H1 (cell line): ENCODE measurements at regions not wholly inside any gene's neighbourhood (a gene's known extent, or its start where the extent isn't known, plus 50 kb on each side); places are given as distances from the start of the nearest gene placed in this dataset.

Experiments used
- CTCF ChIA-PET: fragments of 300-600 bp; sonication (Branson Sonifier 250); formaldehyde crosslinking; loops from one replicate; lab custom pipeline; 2021; ENCODE audit not compliant: partially characterized antibody; lab: Charles Lee
- POLR2A ChIA-PET: fragments of 300-600 bp; sonication (Branson Sonifier 250); formaldehyde crosslinking; loops from one replicate; lab custom pipeline; 2021; ENCODE audit warnings: inconsistent platforms; ENCODE audit not compliant: partially characterized antibody; lab: Charles Lee
- DNase-seq, 2 experiments: peaks; one replicate each; pipeline versions ENCODE4 v3.0.0 to v3.0.0-alpha.2; 2010 to 2022; ENCODE audit warnings: low spot score in 2 of 2, low read depth in 1 of 2, mixed read lengths in 1 of 2
- FAIRE-seq: peaks from 2 replicates; lab custom pipeline; 2011; peaks lifted over from hg19 to GRCh38; lab: Jason Lieb, UNC
- H2AFZ ChIP-seq: 2 replicates; pipeline ENCODE4 v1.8.1; 2012; ENCODE audit warnings: low read length, inconsistent platforms
- H2AK5ac ChIP-seq: 2 replicates; pipeline ENCODE4 v1.6.1; 2013; ENCODE audit warnings: low read depth, low read length
- H2BK120ac ChIP-seq: replicated peaks from 2 replicates; pipeline ENCODE3; 2013; ENCODE audit warnings: low read depth, low read length, inconsistent platforms
- H2BK12ac ChIP-seq: 2 replicates; pipeline ENCODE4 v1.6.1; 2013; ENCODE audit warnings: low read depth, low read length
- H2BK15ac ChIP-seq: 2 replicates; pipeline ENCODE4 v1.6.1; 2013; ENCODE audit warnings: low read length
- H2BK20ac ChIP-seq: 2 replicates; pipeline ENCODE4 v1.6.1; 2013; ENCODE audit warnings: low read length
- H2BK5ac ChIP-seq: 2 replicates; pipeline ENCODE4 v1.6.1; 2013; ENCODE audit warnings: low read depth, low read length
- H3K14ac ChIP-seq: 2 replicates; pipeline ENCODE4 v1.6.1; 2013; ENCODE audit warnings: inconsistent platforms; ENCODE audit not compliant: insufficient read length
- H3K18ac ChIP-seq: 2 replicates; pipeline ENCODE4 v1.6.1; 2013; ENCODE audit warnings: low read length; ENCODE audit errors: extremely low read depth
- H3K23ac ChIP-seq: 2 replicates; pipeline ENCODE4 v1.6.1; 2013; ENCODE audit warnings: inconsistent platforms; ENCODE audit not compliant: insufficient read length
- H3K23me2 ChIP-seq: 2 replicates; pipeline ENCODE4 v1.6.1; 2013; ENCODE audit warnings: low read depth, low read length
- H3K27ac ChIP-seq: 2 replicates; pipeline ENCODE4 v1.6.1; 2011; ENCODE audit warnings: low read depth, low read length, inconsistent platforms
- H3K27me3 ChIP-seq, 4 experiments: replicated peaks in 1 of 4; 1 replicate in 1 of 4; 2 replicates in 3 of 4; pipeline versions ENCODE4 v1.6.1 to v1.8.1; 2011 to 2013; ENCODE audit warnings: low read length in 3 of 4, mild to moderate bottlenecking in 3 of 4, inconsistent platforms in 2 of 4, mixed read lengths in 2 of 4, moderate library complexity in 1 of 4; ENCODE audit not compliant: control insufficient read depth in 3 of 4, insufficient read depth in 3 of 4; ENCODE audit errors: extremely low read depth in 1 of 4
- H3K36me3 ChIP-seq, 4 experiments: 2 replicates each; pipeline versions ENCODE4 v1.6.1 to v1.8.1; 2011 to 2013; ENCODE audit warnings: mild to moderate bottlenecking in 4 of 4, low read length in 3 of 4, moderate library complexity in 2 of 4, control low read depth in 1 of 4, inconsistent platforms in 1 of 4; ENCODE audit not compliant: insufficient read depth in 4 of 4, control insufficient read depth in 2 of 4
- H3K4ac ChIP-seq: replicated peaks from 2 replicates; pipeline ENCODE3; 2013; ENCODE audit warnings: low read length, low read depth, mixed read lengths, inconsistent platforms; ENCODE audit not compliant: insufficient read length
- H3K4me1 ChIP-seq, 4 experiments: replicated peaks in 1 of 4; 1 replicate in 1 of 4; 2 replicates in 3 of 4; pipeline versions ENCODE4 v1.6.1 to v1.8.1; 2011 to 2013; ENCODE audit warnings: low read length in 3 of 4, inconsistent platforms in 2 of 4, mixed read lengths in 1 of 4; ENCODE audit not compliant: insufficient read depth in 4 of 4, control insufficient read depth in 3 of 4
- H3K4me2 ChIP-seq, 2 experiments: 2 replicates each; pipeline versions ENCODE4 v1.6.1 to v1.8.1; 2011 to 2013; ENCODE audit warnings: low read depth in 2 of 2, low read length in 2 of 2, control low read depth in 1 of 2, inconsistent platforms in 1 of 2, mild to moderate bottlenecking in 1 of 2; ENCODE audit not compliant: insufficient read depth in 1 of 2
- H3K4me3 ChIP-seq, 4 experiments: fragments of 200-600, 300-600 bp in 1 of 4; sonication (generic), shearing (Covaris generic), sonication (Bioruptor Twin) in 1 of 4; 2 replicates each; pipeline versions ENCODE4 v1.5.1 to v1.8.1; 2011 to 2016; ENCODE audit warnings: low read length in 4 of 4, low read depth in 3 of 4, control low read depth in 2 of 4, inconsistent platforms in 2 of 4, mild to moderate bottlenecking in 2 of 4, mixed read lengths in 1 of 4, moderate library complexity in 1 of 4; ENCODE audit not compliant: insufficient read depth in 2 of 4; ENCODE audit errors: extremely low read depth in 1 of 4
- H3K56ac ChIP-seq: replicated peaks from 2 replicates; pipeline ENCODE3; 2013; ENCODE audit warnings: low read depth, mild to moderate bottlenecking, mixed read lengths, low read length, inconsistent platforms; ENCODE audit not compliant: insufficient read length
- H3K79me1 ChIP-seq: 2 replicates; pipeline ENCODE4 v1.6.1; 2013; ENCODE audit warnings: low read depth, low read length, control low read depth
- H3K79me2 ChIP-seq, 2 experiments: 2 replicates each; pipeline versions ENCODE4 v1.6.1 to v1.8.1; 2012 to 2013; ENCODE audit warnings: low read length in 2 of 2, mild to moderate bottlenecking in 2 of 2, inconsistent platforms in 1 of 2; ENCODE audit not compliant: insufficient read depth in 2 of 2, control insufficient read depth in 1 of 2
- H3K9ac ChIP-seq, 4 experiments: replicated peaks in 1 of 4; 1 replicate in 1 of 4; 2 replicates in 3 of 4; pipeline versions ENCODE4 v1.6.1 to v1.8.1; 2011 to 2013; ENCODE audit warnings: low read depth in 3 of 4, low read length in 3 of 4, control low read depth in 2 of 4, mild to moderate bottlenecking in 2 of 4, moderate library complexity in 2 of 4, inconsistent platforms in 1 of 4; ENCODE audit errors: extremely low read depth in 1 of 4
- H3K9me3 ChIP-seq, 2 experiments: 2 replicates each; pipeline versions ENCODE4 v1.6.1 to v1.8.1; 2012 to 2013; ENCODE audit warnings: mild to moderate bottlenecking in 2 of 2, moderate library complexity in 2 of 2, control low read depth in 1 of 2, inconsistent platforms in 1 of 2, low read depth in 1 of 2, low read length in 1 of 2, mixed read lengths in 1 of 2; ENCODE audit not compliant: insufficient read depth in 2 of 2
- H4K20me1 ChIP-seq, 2 experiments: replicated peaks in 1 of 2; 2 replicates each; pipeline versions ENCODE3 to v1.8.1; 2011 to 2013; ENCODE audit warnings: inconsistent platforms in 2 of 2, low read length in 2 of 2, mild to moderate bottlenecking in 1 of 2; ENCODE audit not compliant: insufficient read depth in 2 of 2, control insufficient read depth in 1 of 2
- H4K5ac ChIP-seq: 2 replicates; pipeline ENCODE4 v1.6.1; 2013; ENCODE audit warnings: low read length, low read depth, mixed read lengths, inconsistent platforms; ENCODE audit not compliant: insufficient read length
- H4K8ac ChIP-seq: 2 replicates; pipeline ENCODE4 v1.8.0; 2013; ENCODE audit warnings: mild to moderate bottlenecking, moderate library complexity, low read length, inconsistent platforms; ENCODE audit not compliant: insufficient read depth; ENCODE audit errors: extremely low read depth
- H4K91ac ChIP-seq: replicated peaks from 2 replicates; pipeline ENCODE3; 2013; ENCODE audit warnings: low read length, mixed read lengths, inconsistent platforms; ENCODE audit not compliant: insufficient read length
- ASH2L ChIP-seq: fragments of 200-600, 300-600 bp; sonication (generic); IDR thresholded peaks from one replicate; pipeline ENCODE4 v1.7.1; 2017; ENCODE audit warnings: low read length
- BCL11A ChIP-seq, 2 experiments: IDR thresholded peaks; one replicate each; pipeline ENCODE4 v1.6.1; 2011; ENCODE audit warnings: low read depth in 2 of 2, low read length in 2 of 2, mild to moderate bottlenecking in 2 of 2
- GTF2F1 ChIP-seq: IDR thresholded peaks from 2 replicates; pipeline ENCODE4 v1.6.1; 2012; ENCODE audit warnings: low read depth, low read length, improper control_type of control experiment, borderline replicate concordance
- POLR2AphosphoS5 ChIP-seq: IDR thresholded peaks from 2 replicates; pipeline ENCODE4 v1.6.1; 2011; ENCODE audit warnings: low read depth, low read length
- RAD21 ChIP-seq, 2 experiments: IDR thresholded peaks in 1 of 2; conservative IDR thresholded peaks in 1 of 2; 2 replicates each; pipeline ENCODE4 v1.6.1; 2011; ENCODE audit warnings: low read depth in 2 of 2, low read length in 2 of 2, improper control_type of control experiment in 1 of 2, inconsistent platforms in 1 of 2, mild to moderate bottlenecking in 1 of 2, moderate library complexity in 1 of 2
- TEAD4 ChIP-seq: IDR thresholded peaks from 2 replicates; pipeline ENCODE4 v1.6.1; 2012; ENCODE audit warnings: low read depth, low read length, inconsistent platforms, mixed read lengths
- USF2 ChIP-seq: IDR thresholded peaks from 2 replicates; pipeline ENCODE4 v1.6.1; 2011; ENCODE audit warnings: low read length, improper control_type of control experiment
- WGBS, 2 experiments: shearing (Covaris generic) in 1 of 2; methylation state at CpG; one replicate each; pipeline versions ENCODE4 v1.1.6 to v1.1.7; 2013 to 2015; ENCODE audit warnings: low lambda C conversion rate in 2 of 2, mixed read lengths in 2 of 2, inconsistent platforms in 1 of 2, low coverage in 1 of 2, missing lambda C conversion rate in 1 of 2; ENCODE audit not compliant: insufficient replicate concordance in 2 of 2, insufficient coverage in 1 of 2, insufficient read length in 1 of 2; ENCODE audit errors: extremely low coverage in 1 of 2, missing lambda C conversion rate in 1 of 2; 5-methylcytosine and 5-hydroxymethylcytosine counted together

- Histone ChIP-seq H3K23ac (no peak overlapping the region), H3K23me2 (no peaks in the 10 kb centered on the region), H4K20me1 (no peaks in the 10 kb centered on the region), H2BK15ac (no peak overlapping the region), H2AFZ (no peak overlapping the region), H3K9me3 (no peaks in the 10 kb centered on the region), H3K79me2 (no peaks in the 10 kb centered on the region), H4K8ac (no peak overlapping the region), H3K27ac (no peak overlapping the region), H3K4me2 (no peak overlapping the region), H2BK120ac (no peak overlapping the region), H3K4ac (no peak overlapping the region), H4K91ac (no peak overlapping the region)
- CTCF ChIA-PET: no interaction called here
- WGBS, 2 experiments: 18% methylated on average over 2 of the region's 2 CpGs; no CpG with 5 or more reads in 1 of the 2 experiments
- POLR2A ChIA-PET: no interaction called here
- FAIRE-seq: no peak
- TF ChIP-seq GTF2F1 (no peak), POLR2AphosphoS5 (no peak), USF2 (no peak), BCL11A (IDR thresholded peaks at IDR 0.05; ENCODE audit: low read depth in 2 of 2, low read length in 2 of 2) (no peak), ASH2L (no peak), TEAD4 (no peak), RAD21 (IDR thresholded peaks at IDR 0.05 in 1 of 2, conservative IDR thresholded peaks at IDR 0.05 in 1 of 2; ENCODE audit: low read depth in 2 of 2, low read length in 2 of 2) (0 out of 4 replicates have a peak, but pooled peaks of 1 of the 2 experiments have one; percentile 3)
- TF ChIP-seq, all 59 proteins: peak for 1
- no peaks in the 10 kb centered on the region for H3K79me1 ChIP-seq
- no peak overlapping the region for H2AK5ac ChIP-seq
- H2BK12ac ChIP-seq: no peak overlapping the region
- H3K4me3 ChIP-seq: no peak overlapping the region
- no peak overlapping the region for H3K9ac ChIP-seq
- H2BK20ac ChIP-seq: no peak overlapping the region
- no peak overlapping the region for H3K18ac ChIP-seq
- no peak overlapping the region for H3K56ac ChIP-seq
- no peak overlapping the region for H3K14ac ChIP-seq
- H4K5ac ChIP-seq: no peak overlapping the region
- no peak for DNase-seq
- no peak overlapping the region for H2BK5ac ChIP-seq
- H3K36me3 ChIP-seq: no peaks in the 10 kb centered on the region
- H3K27me3 ChIP-seq: peaks cover 10 to 29% (median 28%) of the 10 kb centered on the region in 4 experiments
- H3K4me1 ChIP-seq: no peaks in the 10 kb centered on the region; a peak in 1 of 7 replicates
Measured at GRCh38 chrX:20330545-20330944, 63.8 kb upstream of the RPS6KA3 start.
